GM23338 (cell line): ENCODE measurements at regions not wholly inside any gene's neighbourhood (a gene's known extent, or its start where the extent isn't known, plus 50 kb on each side); places are given as distances from the start of the nearest gene placed in this dataset.

Experiments used
- ATAC-seq: fragments of 200-7000 bp; cut with Tn5 transposase; 3 replicates; pipeline ENCODE4 v1.9.1; 2020
- DNase-seq: peaks from one replicate; pipeline ENCODE4 v3.0.0-alpha.2; 2015; ENCODE audit warnings: low spot score
- H2AFZ ChIP-seq: fragments of 200-600 bp; sonication (generic); 2 replicates; pipeline ENCODE4 v1.8.0; 2016; ENCODE audit warnings: antibody characterized with exemption, mild to moderate bottlenecking, moderate library complexity
- H3F3A ChIP-seq: fragments of 200-600 bp; sonication (generic); replicated peaks from 2 replicates; pipeline ENCODE4 v1.8.0; 2017; ENCODE audit warnings: antibody characterized with exemption, mixed run types, low read depth
- H3K27ac ChIP-seq: fragments of 200-600 bp; sonication (generic); 2 replicates; pipeline ENCODE4 v1.6.1; 2016; ENCODE audit warnings: low read depth
- H3K27me3 ChIP-seq: fragments of 200-600 bp; sonication (generic); 2 replicates; pipeline ENCODE4 v1.8.0; 2016; ENCODE audit warnings: mild to moderate bottlenecking, mixed run types, moderate library complexity; ENCODE audit not compliant: insufficient read depth
- H3K36me3 ChIP-seq: fragments of 200-600 bp; sonication (generic); 2 replicates; pipeline ENCODE4 v1.8.0; 2016; ENCODE audit warnings: mild to moderate bottlenecking; ENCODE audit not compliant: insufficient read depth
- H3K4me1 ChIP-seq: fragments of 200-600 bp; sonication (generic); 2 replicates; pipeline ENCODE4 v1.8.0; 2016; ENCODE audit warnings: mild to moderate bottlenecking, moderate library complexity; ENCODE audit not compliant: insufficient read depth
- H3K4me2 ChIP-seq: fragments of 200-600 bp; sonication (generic); 2 replicates; pipeline ENCODE4 v1.7.1; 2017; ENCODE audit warnings: mixed run types
- H3K4me3 ChIP-seq: fragments of 200-600 bp; sonication (generic); 2 replicates; pipeline ENCODE4 v1.6.1; 2016; ENCODE audit warnings: mixed run types
- H3K79me2 ChIP-seq: fragments of 200-600 bp; sonication (generic); replicated peaks from 2 replicates; pipeline ENCODE4 v1.8.0; 2017; ENCODE audit warnings: mild to moderate bottlenecking; ENCODE audit not compliant: insufficient read depth
- H3K9me2 ChIP-seq: fragments of 200-600 bp; sonication (generic); 2 replicates; pipeline ENCODE4 v1.8.0; 2017; ENCODE audit not compliant: insufficient read depth
- H4K20me1 ChIP-seq: fragments of 200-600 bp; sonication (generic); replicated peaks from 2 replicates; pipeline ENCODE4 v1.8.0; 2017; ENCODE audit warnings: mild to moderate bottlenecking; ENCODE audit not compliant: insufficient read depth
- H3K27ac Mint-ChIP-seq: 2 replicates; pipeline ENCODE4 v1.8.0; 2020; ENCODE audit warnings: inconsistent platforms, mild to moderate bottlenecking, moderate library complexity, mixed read lengths
- H3K27me3 Mint-ChIP-seq: 3 replicates; pipeline ENCODE4 v1.8.0; 2022; ENCODE audit warnings: low read depth, mild to moderate bottlenecking, moderate library complexity, mixed read lengths, inconsistent platforms; ENCODE audit not compliant: insufficient read depth, poor library complexity
- H3K36me3 Mint-ChIP-seq: 3 replicates; pipeline ENCODE4 v1.8.0; 2021; ENCODE audit warnings: low read depth, mild to moderate bottlenecking, inconsistent platforms, moderate library complexity, mixed read lengths
- H3K4me1 Mint-ChIP-seq: 3 replicates; pipeline ENCODE4 v1.8.0; 2020; ENCODE audit warnings: mild to moderate bottlenecking, inconsistent platforms, mixed read lengths
- H3K4me3 Mint-ChIP-seq: 3 replicates; pipeline ENCODE4 v1.8.0; 2021; ENCODE audit warnings: moderate library complexity, mild to moderate bottlenecking, inconsistent platforms, mixed read lengths
- H3K9me3 Mint-ChIP-seq: 3 replicates; pipeline ENCODE4 v1.8.0; 2020; ENCODE audit warnings: moderate library complexity, mild to moderate bottlenecking, inconsistent platforms, mixed read lengths
- CTCF ChIP-seq, 2 experiments: fragments of 200-600 bp in 1 of 2; sonication (generic) in 1 of 2; conservative IDR thresholded peaks; 2 replicates each; pipeline versions ENCODE4 v1.5.1 to v1.6.1; 2016 to 2017; ENCODE audit warnings: antibody characterized with exemption in 2 of 2, low read depth in 2 of 2, mild to moderate bottlenecking in 2 of 2, moderate library complexity in 1 of 2
- EZH2phosphoT487 ChIP-seq: fragments of 200-600 bp; sonication (generic); IDR thresholded peaks from one replicate; pipeline ENCODE4 v1.8.1; 2018; ENCODE audit warnings: antibody characterized with exemption; ENCODE audit not compliant: unreplicated experiment
- JUNB ChIP-seq: IDR thresholded peaks from one replicate; pipeline ENCODE4 v1.6.1; 2016; ENCODE audit warnings: antibody characterized with exemption; ENCODE audit not compliant: unreplicated experiment
- NANOG ChIP-seq: IDR thresholded peaks from 2 replicates; pipeline ENCODE4 v1.6.1; 2016; ENCODE audit warnings: antibody characterized with exemption, borderline replicate concordance
- POLR2AphosphoS5 ChIP-seq: IDR thresholded peaks from 2 replicates; pipeline ENCODE4 v1.6.1; 2016; ENCODE audit warnings: antibody characterized with exemption, low read depth
- REST ChIP-seq: IDR thresholded peaks from one replicate; pipeline ENCODE4 v1.6.1; 2018; ENCODE audit warnings: antibody characterized with exemption; ENCODE audit not compliant: unreplicated experiment
- STAT1 ChIP-seq: IDR thresholded peaks from one replicate; pipeline ENCODE4 v1.6.1; 2016; ENCODE audit warnings: antibody characterized with exemption; ENCODE audit not compliant: unreplicated experiment
- ZNF331 ChIP-seq: fragments of 250-450 bp; sonication (Bioruptor Pico); IDR thresholded peaks from 2 replicates; pipeline ENCODE4 v1.5.0; 2020; ENCODE audit warnings: low read depth, mild to moderate bottlenecking, moderate library complexity
- ZNF462 ChIP-seq: fragments of 250-450 bp; sonication (Bioruptor Pico); IDR thresholded peaks from 2 replicates; pipeline ENCODE4 v1.5.0; 2020; ENCODE audit warnings: mild to moderate bottlenecking, moderate library complexity

GRCh38 chr1:168408539-168408865, 127.8 kb downstream of the TBX19 start:
- no peak for TF ChIP-seq ZNF462 (CRISPR knock-in tag)
- H3K36me3 Mint-ChIP-seq = 0 out of 3 replicates have a peak, but pooled peaks cover 3% of the 10 kb centered on the region
- Histone ChIP-seq H3K4me1 (peaks cover 1% of the 10 kb centered on the region; the same call in 1 of the 2 replicates), H3K27me3 (no peaks in the 10 kb centered on the region), H3K9me2 (0 out of 2 replicates have a peak, but pooled peaks cover under 1% of the 10 kb centered on the region), H3K36me3 (no peaks in the 10 kb centered on the region), H4K20me1 (no peaks in the 10 kb centered on the region), H3K27ac (no peak overlapping the region), H2AFZ (no peak overlapping the region), H3K4me3 (no peak overlapping the region), H3F3A (no peaks in the 10 kb centered on the region), H3K79me2 (no peaks in the 10 kb centered on the region), H3K4me2 (no peak overlapping the region)
- no peak overlapping the region for H3K4me3 Mint-ChIP-seq
- H3K27ac Mint-ChIP-seq = no peak overlapping the region
- ATAC-seq (no peak), DNase-seq (no peak)
- H3K4me1 Mint-ChIP-seq = no peaks in the 10 kb centered on the region; the same call in 2 of the 3 replicates
- peaks cover 8% of the 10 kb centered on the region for H3K9me3 Mint-ChIP-seq
- peaks cover 5% of the 10 kb centered on the region for H3K27me3 Mint-ChIP-seq

- Mint-ChIP-seq H3K4me1 (no peaks in the 10 kb centered on the region; the same call in 2 of the 3 replicates), H3K36me3 (0 out of 3 replicates have a peak, but pooled peaks cover 3% of the 10 kb centered on the region), H3K27ac (no peak overlapping the region), H3K9me3 (peaks cover 8% of the 10 kb centered on the region), H3K4me3 (no peak overlapping the region), H3K27me3 (peaks cover 5% of the 10 kb centered on the region)
- no peaks in the 10 kb centered on the region for H3F3A ChIP-seq
- no peak overlapping the region for H3K27ac ChIP-seq
- H3K27me3 ChIP-seq = no peaks in the 10 kb centered on the region
- H4K20me1 ChIP-seq = no peaks in the 10 kb centered on the region
- ATAC-seq (no peak), DNase-seq (no peak)
- no peak overlapping the region for H3K4me2 ChIP-seq
- 0 out of 2 replicates have a peak, but pooled peaks cover 3% of the 10 kb centered on the region for H3K9me2 ChIP-seq
- no peaks in the 10 kb centered on the region for H3K36me3 ChIP-seq
- no peaks in the 10 kb centered on the region for H3K79me2 ChIP-seq
- H3K4me3 ChIP-seq = no peak overlapping the region
- H2AFZ ChIP-seq = no peak overlapping the region
- H3K4me1 ChIP-seq = peaks cover 5% of the 10 kb centered on the region
- TF ChIP-seq REST (no peak), JUNB (no peak), STAT1 (no peak), CTCF (conservative IDR thresholded peaks at IDR 0.05; ENCODE audit: low read depth in 2 of 2) (no peak), POLR2AphosphoS5 (no peak), ZNF331 (CRISPR knock-in tag) (no peak), NANOG (no peak), EZH2phosphoT487 (no peak)
Observed at GRCh38 chr1:168407832-168408538, 127.3 kb downstream of the TBX19 start.
